DOHH2 (cell line): ENCODE measurements at regions not wholly inside any gene's neighbourhood (a gene's known extent, or its start where the extent isn't known, plus 50 kb on each side); places are given as distances from the start of the nearest gene placed in this dataset.

ENCODE experiments used
- H3F3A ChIP-seq: fragments of 200-600 bp; sonication (generic), shearing (Covaris generic); 2 replicates; pipeline ENCODE4 v1.6.0; 2016; ENCODE audit warnings: antibody characterized with exemption, mild to moderate bottlenecking; ENCODE audit not compliant: control insufficient read depth, insufficient read depth
- H3K27ac ChIP-seq: fragments of 200-600 bp; sonication (generic); 2 replicates; pipeline ENCODE4 v1.5.1; 2014; ENCODE audit warnings: low read depth, mild to moderate bottlenecking, low read length, moderate library complexity
- H3K27me3 ChIP-seq: fragments of 200-600 bp; sonication (generic); 2 replicates; pipeline ENCODE4 v1.6.1; 2014; ENCODE audit warnings: mild to moderate bottlenecking, low read length, mixed read lengths; ENCODE audit not compliant: control insufficient read depth
- H3K36me3 ChIP-seq: fragments of 200-600 bp; sonication (generic); 2 replicates; pipeline ENCODE4 v1.6.1; 2014; ENCODE audit warnings: mild to moderate bottlenecking, low read length, moderate library complexity, mixed read lengths; ENCODE audit not compliant: control insufficient read depth
- H3K4me1 ChIP-seq: fragments of 200-600 bp; sonication (generic); 2 replicates; pipeline ENCODE4 v1.6.1; 2014; ENCODE audit warnings: mild to moderate bottlenecking, low read length, mixed read lengths; ENCODE audit not compliant: control insufficient read depth
- H3K4me2 ChIP-seq: fragments of 200-600 bp; sonication (generic); 2 replicates; pipeline ENCODE4 v1.6.0; 2014; ENCODE audit warnings: mild to moderate bottlenecking, low read length, moderate library complexity
- H3K4me3 ChIP-seq: fragments of 200-600 bp; sonication (generic); 2 replicates; pipeline ENCODE4 v1.5.1; 2014; ENCODE audit warnings: mild to moderate bottlenecking, low read length, mixed read lengths
- H3K79me2 ChIP-seq: fragments of 200-600 bp; sonication (generic); 2 replicates; pipeline ENCODE4 v1.6.1; 2014; ENCODE audit warnings: mild to moderate bottlenecking, low read length, mixed read lengths; ENCODE audit not compliant: control insufficient read depth
- H3K9me2 ChIP-seq: fragments of 200-600 bp; sonication (generic); replicated peaks from 2 replicates; pipeline ENCODE4 v1.6.1; 2014; ENCODE audit warnings: mild to moderate bottlenecking, low read length, mixed read lengths; ENCODE audit not compliant: control insufficient read depth
- H3K9me3 ChIP-seq: fragments of 200-600 bp; sonication (generic); 2 replicates; pipeline ENCODE4 v1.6.1; 2014; ENCODE audit warnings: antibody characterized with exemption, low read length, mixed read lengths; ENCODE audit not compliant: control insufficient read depth, insufficient read depth
- H4K20me1 ChIP-seq: fragments of 200-600 bp; sonication (generic); 2 replicates; pipeline ENCODE4 v1.6.0; 2014; ENCODE audit warnings: low read depth, mild to moderate bottlenecking, antibody characterized with exemption, low read length, moderate library complexity; ENCODE audit not compliant: control insufficient read depth, insufficient read depth
- EZH2phosphoT487 ChIP-seq: fragments of 200-600 bp; sonication (generic); IDR thresholded peaks from 2 replicates; pipeline ENCODE4 v1.6.1; 2017; ENCODE audit warnings: borderline replicate concordance, mild to moderate bottlenecking, antibody characterized with exemption, low read length, moderate library complexity, mixed read lengths
- TF ChIP-seq, protein P1 (sequence below): fragments of 200-600 bp; sonication (generic); IDR thresholded peaks from one replicate; pipeline ENCODE4 v1.5.1; 2014; ENCODE audit warnings: antibody characterized with exemption, mild to moderate bottlenecking, low read depth, low read length; ENCODE audit not compliant: poor library complexity, severe bottlenecking

DNA sequence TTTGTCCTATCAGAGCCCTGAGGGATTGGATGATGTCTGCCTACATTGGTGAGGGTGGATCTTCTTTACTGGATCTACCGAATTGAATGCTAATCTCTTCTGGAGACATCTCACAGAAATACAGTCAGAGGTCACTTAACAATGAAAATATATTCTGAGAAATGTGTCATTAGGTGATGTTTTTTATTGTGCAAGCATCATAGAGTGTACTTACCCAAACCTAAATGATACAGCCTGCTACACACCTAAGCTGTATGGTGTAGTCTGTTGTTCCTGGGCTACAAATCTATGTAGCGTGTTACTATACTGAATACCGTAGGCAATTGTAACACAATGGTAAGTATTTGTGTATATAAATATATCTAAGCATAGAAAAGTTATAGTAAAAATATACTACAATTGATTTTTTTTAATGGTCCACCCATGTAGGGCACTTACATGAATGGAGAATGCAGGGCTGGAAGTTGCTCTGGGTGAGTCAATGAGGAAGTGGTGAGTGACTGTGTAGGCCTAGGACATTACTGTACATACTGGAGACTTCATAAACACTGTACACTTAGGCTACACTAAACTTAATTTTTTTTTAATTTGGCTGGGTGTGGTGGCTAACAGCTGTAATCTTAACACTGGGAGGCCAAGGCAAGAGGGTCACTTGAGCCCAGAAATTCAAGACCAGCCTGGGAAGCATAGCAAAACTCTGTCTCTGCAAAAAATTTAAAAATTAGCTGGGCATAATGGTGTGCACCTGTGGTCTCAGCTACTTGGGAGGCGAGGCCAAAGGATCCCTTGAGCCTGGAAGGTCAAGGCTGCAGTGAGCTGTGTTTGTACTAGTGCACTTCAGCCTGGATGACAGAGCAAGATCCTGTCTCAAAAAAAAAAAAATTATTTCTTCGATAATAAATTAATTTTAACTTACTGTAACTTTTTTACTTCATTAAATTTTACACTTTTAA, 226.3 kb upstream of the UBE2E3 start:
- no peaks in the 10 kb centered on the region for H3K9me2 ChIP-seq
- H3K4me3 ChIP-seq: no peak overlapping the region
- no peaks in the 10 kb centered on the region for H3K36me3 ChIP-seq
- H3K4me1 ChIP-seq: no peaks in the 10 kb centered on the region
- TF ChIP-seq EZH2phosphoT487: no peak
- TF ChIP-seq, protein P1, sequence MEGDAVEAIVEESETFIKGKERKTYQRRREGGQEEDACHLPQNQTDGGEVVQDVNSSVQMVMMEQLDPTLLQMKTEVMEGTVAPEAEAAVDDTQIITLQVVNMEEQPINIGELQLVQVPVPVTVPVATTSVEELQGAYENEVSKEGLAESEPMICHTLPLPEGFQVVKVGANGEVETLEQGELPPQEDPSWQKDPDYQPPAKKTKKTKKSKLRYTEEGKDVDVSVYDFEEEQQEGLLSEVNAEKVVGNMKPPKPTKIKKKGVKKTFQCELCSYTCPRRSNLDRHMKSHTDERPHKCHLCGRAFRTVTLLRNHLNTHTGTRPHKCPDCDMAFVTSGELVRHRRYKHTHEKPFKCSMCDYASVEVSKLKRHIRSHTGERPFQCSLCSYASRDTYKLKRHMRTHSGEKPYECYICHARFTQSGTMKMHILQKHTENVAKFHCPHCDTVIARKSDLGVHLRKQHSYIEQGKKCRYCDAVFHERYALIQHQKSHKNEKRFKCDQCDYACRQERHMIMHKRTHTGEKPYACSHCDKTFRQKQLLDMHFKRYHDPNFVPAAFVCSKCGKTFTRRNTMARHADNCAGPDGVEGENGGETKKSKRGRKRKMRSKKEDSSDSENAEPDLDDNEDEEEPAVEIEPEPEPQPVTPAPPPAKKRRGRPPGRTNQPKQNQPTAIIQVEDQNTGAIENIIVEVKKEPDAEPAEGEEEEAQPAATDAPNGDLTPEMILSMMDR: no peak
- H3K27me3 ChIP-seq: no peaks in the 10 kb centered on the region
- H3K79me2 ChIP-seq: no peaks in the 10 kb centered on the region
- H4K20me1 ChIP-seq: no peaks in the 10 kb centered on the region
- no peak overlapping the region for H3K4me2 ChIP-seq
- no peak overlapping the region for H3K27ac ChIP-seq
- no peaks in the 10 kb centered on the region for H3F3A ChIP-seq
- H3K9me3 ChIP-seq: no peaks in the 10 kb centered on the region

DNA sequence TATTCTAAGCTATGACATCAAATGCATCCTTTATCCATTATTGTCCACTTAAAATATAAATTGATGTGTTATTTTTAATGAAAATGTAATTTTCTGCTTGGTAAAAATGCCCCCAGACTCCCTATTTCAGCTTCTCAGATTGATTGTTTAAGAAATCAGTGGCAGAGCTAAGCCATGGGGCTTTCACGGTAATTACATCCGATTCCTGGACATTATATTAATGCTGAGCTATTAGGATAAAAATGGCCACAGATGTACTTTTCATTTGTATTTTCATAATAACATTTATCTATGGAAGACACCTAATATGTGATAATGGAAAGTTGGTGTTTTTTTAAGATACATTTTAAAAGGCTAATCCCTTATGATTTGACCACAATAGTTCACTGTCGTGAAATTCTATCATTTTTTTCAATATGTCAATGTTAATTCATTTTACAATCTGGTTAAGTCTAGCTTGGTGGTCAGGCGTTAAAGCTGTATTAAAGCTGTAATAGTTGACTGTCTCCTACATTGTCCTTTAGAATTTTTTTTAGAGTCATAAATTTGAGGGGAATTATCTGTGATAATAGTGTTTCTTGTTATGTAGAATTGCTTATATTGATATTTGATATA, 229.0 kb upstream of the UBE2E3 start:
- no peaks in the 10 kb centered on the region for H3K9me2 ChIP-seq
- no peaks in the 10 kb centered on the region for H3K27me3 ChIP-seq
- H3K4me1 ChIP-seq: no peaks in the 10 kb centered on the region
- no peak overlapping the region for H3K27ac ChIP-seq
- H3K9me3 ChIP-seq: no peaks in the 10 kb centered on the region
- no peaks in the 10 kb centered on the region for H4K20me1 ChIP-seq
- no peak overlapping the region for H3K4me3 ChIP-seq
- no peak for TF ChIP-seq EZH2phosphoT487
- TF ChIP-seq, protein P1: no peak
- no peaks in the 10 kb centered on the region for H3K79me2 ChIP-seq
- no peak overlapping the region for H3K4me2 ChIP-seq
- H3K36me3 ChIP-seq: no peaks in the 10 kb centered on the region
- no peaks in the 10 kb centered on the region for H3F3A ChIP-seq

DNA sequence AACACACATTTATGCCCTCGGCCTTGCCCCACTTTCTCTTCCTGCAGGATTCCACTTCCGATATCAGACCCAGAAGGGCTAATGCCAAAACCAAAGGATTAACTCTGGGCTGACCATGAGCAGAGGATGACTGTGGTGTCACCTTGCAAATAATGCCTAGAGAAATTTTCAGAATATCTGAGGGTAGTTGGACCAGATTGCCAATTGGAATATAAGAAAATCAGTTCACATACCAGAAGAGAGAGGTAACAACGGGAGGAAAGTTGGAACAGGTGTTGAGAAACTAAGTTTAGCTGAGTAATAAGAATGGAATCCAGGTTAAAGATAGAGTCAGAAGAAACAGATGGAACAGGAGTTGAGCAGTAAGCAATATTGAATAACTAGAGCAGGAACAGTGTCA, 232.7 kb upstream of the UBE2E3 start:
- Histone ChIP-seq H4K20me1 (no peaks in the 10 kb centered on the region), H3K79me2 (no peaks in the 10 kb centered on the region), H3F3A (no peaks in the 10 kb centered on the region), H3K4me2 (no peak overlapping the region), H3K27ac (no peak overlapping the region), H3K36me3 (no peaks in the 10 kb centered on the region), H3K27me3 (no peaks in the 10 kb centered on the region), H3K9me2 (no peaks in the 10 kb centered on the region), H3K9me3 (no peaks in the 10 kb centered on the region), H3K4me3 (no peak overlapping the region), H3K4me1 (no peaks in the 10 kb centered on the region)
- TF ChIP-seq, protein P1: no peak
- no peak for TF ChIP-seq EZH2phosphoT487
